G401.6 (cell line): ENCODE measurements at regions not wholly inside any gene's neighbourhood (a gene's known extent, or its start where the extent isn't known, plus 50 kb on each side); places are given as distances from the start of the nearest gene placed in this dataset.

Experiments
- FAIRE-seq: peaks from 2 replicates; lab custom pipeline; 2012; peaks lifted over from hg19 to GRCh38; lab: Jason Lieb, UNC

GRCh38 chr18:44153981-44154380, 526.7 kb upstream of the SETBP1 start:
- no peak for FAIRE-seq

- FAIRE-seq, result no peak
Measured at GRCh38 chr18:44156126-44156525, 524.6 kb upstream of the SETBP1 start.

GRCh38 chr18:44156776-44157335, 523.8 kb upstream of the SETBP1 start:
- FAIRE-seq, result no peak

GRCh38 chr18:44170208-44170880, 510.3 kb upstream of the SETBP1 start:
- FAIRE-seq, result no peak

- FAIRE-seq, result no peak
Measured at GRCh38 chr18:44171301-44171700, 509.4 kb upstream of the SETBP1 start.

- no peak for FAIRE-seq
Measured at GRCh38 chr18:44175891-44176290, 504.8 kb upstream of the SETBP1 start.

GRCh38 chr18:44178476-44178875, 502.2 kb upstream of the SETBP1 start:
- FAIRE-seq, result no peak

- FAIRE-seq, result no peak
Measured at GRCh38 chr18:44179693-44180092, 501.0 kb upstream of the SETBP1 start.

- no peak for FAIRE-seq
Measured at GRCh38 chr18:44180683-44181082, 500.0 kb upstream of the SETBP1 start.

- no peak for FAIRE-seq
Measured at GRCh38 chr18:44181951-44182747, 498.5 kb upstream of the SETBP1 start.

GRCh38 chr18:44186001-44186400, 494.7 kb upstream of the SETBP1 start:
- no peak for FAIRE-seq

- FAIRE-seq, result no peak
Measured at GRCh38 chr18:44187090-44187489, 493.6 kb upstream of the SETBP1 start.

- no peak for FAIRE-seq
Measured at GRCh38 chr18:44195394-44196140, 485.1 kb upstream of the SETBP1 start.

GRCh38 chr18:44197832-44198611, 482.7 kb upstream of the SETBP1 start:
- FAIRE-seq, result no peak

- FAIRE-seq, result no peak
Measured at GRCh38 chr18:44198612-44199284, 481.9 kb upstream of the SETBP1 start.

- no peak for FAIRE-seq
Measured at GRCh38 chr18:44213293-44213692, 467.4 kb upstream of the SETBP1 start.

GRCh38 chr18:44214396-44214795, 466.3 kb upstream of the SETBP1 start:
- FAIRE-seq, result no peak

- FAIRE-seq, result no peak
Measured at GRCh38 chr18:44216169-44216568, 464.5 kb upstream of the SETBP1 start.

- FAIRE-seq, result no peak
Measured at GRCh38 chr18:44227501-44227900, 453.2 kb upstream of the SETBP1 start.

GRCh38 chr18:44229693-44230108, 451.0 kb upstream of the SETBP1 start:
- FAIRE-seq, result no peak

- FAIRE-seq, result no peak
Measured at GRCh38 chr18:44231936-44232335, 448.8 kb upstream of the SETBP1 start.
